H1 (cell line): ENCODE measurements at regions not wholly inside any gene's neighbourhood (a gene's known extent, or its start where the extent isn't known, plus 50 kb on each side); places are given as distances from the start of the nearest gene placed in this dataset.

Experiments
- CTCF ChIA-PET: fragments of 300-600 bp; sonication (Branson Sonifier 250); formaldehyde crosslinking; loops from one replicate; lab custom pipeline; 2021; ENCODE audit not compliant: partially characterized antibody; lab: Charles Lee
- POLR2A ChIA-PET: fragments of 300-600 bp; sonication (Branson Sonifier 250); formaldehyde crosslinking; loops from one replicate; lab custom pipeline; 2021; ENCODE audit warnings: inconsistent platforms; ENCODE audit not compliant: partially characterized antibody; lab: Charles Lee
- DNase-seq, 2 experiments: peaks; one replicate each; pipeline versions ENCODE4 v3.0.0 to v3.0.0-alpha.2; 2010 to 2022; ENCODE audit warnings: low spot score in 2 of 2, low read depth in 1 of 2, mixed read lengths in 1 of 2
- FAIRE-seq: peaks from 2 replicates; lab custom pipeline; 2011; peaks lifted over from hg19 to GRCh38; lab: Jason Lieb, UNC
- H2AFZ ChIP-seq: 2 replicates; pipeline ENCODE4 v1.8.1; 2012; ENCODE audit warnings: low read length, inconsistent platforms
- H2AK5ac ChIP-seq: 2 replicates; pipeline ENCODE4 v1.6.1; 2013; ENCODE audit warnings: low read depth, low read length
- H2BK120ac ChIP-seq: replicated peaks from 2 replicates; pipeline ENCODE3; 2013; ENCODE audit warnings: low read depth, low read length, inconsistent platforms
- H2BK12ac ChIP-seq: 2 replicates; pipeline ENCODE4 v1.6.1; 2013; ENCODE audit warnings: low read depth, low read length
- H2BK15ac ChIP-seq: 2 replicates; pipeline ENCODE4 v1.6.1; 2013; ENCODE audit warnings: low read length
- H2BK20ac ChIP-seq: 2 replicates; pipeline ENCODE4 v1.6.1; 2013; ENCODE audit warnings: low read length
- H2BK5ac ChIP-seq: 2 replicates; pipeline ENCODE4 v1.6.1; 2013; ENCODE audit warnings: low read depth, low read length
- H3K14ac ChIP-seq: 2 replicates; pipeline ENCODE4 v1.6.1; 2013; ENCODE audit warnings: inconsistent platforms; ENCODE audit not compliant: insufficient read length
- H3K18ac ChIP-seq: 2 replicates; pipeline ENCODE4 v1.6.1; 2013; ENCODE audit warnings: low read length; ENCODE audit errors: extremely low read depth
- H3K23ac ChIP-seq: 2 replicates; pipeline ENCODE4 v1.6.1; 2013; ENCODE audit warnings: inconsistent platforms; ENCODE audit not compliant: insufficient read length
- H3K23me2 ChIP-seq: 2 replicates; pipeline ENCODE4 v1.6.1; 2013; ENCODE audit warnings: low read depth, low read length
- H3K27ac ChIP-seq: 2 replicates; pipeline ENCODE4 v1.6.1; 2011; ENCODE audit warnings: low read depth, low read length, inconsistent platforms
- H3K27me3 ChIP-seq, 4 experiments: replicated peaks in 1 of 4; 1 replicate in 1 of 4; 2 replicates in 3 of 4; pipeline versions ENCODE4 v1.6.1 to v1.8.1; 2011 to 2013; ENCODE audit warnings: low read length in 3 of 4, mild to moderate bottlenecking in 3 of 4, inconsistent platforms in 2 of 4, mixed read lengths in 2 of 4, moderate library complexity in 1 of 4; ENCODE audit not compliant: control insufficient read depth in 3 of 4, insufficient read depth in 3 of 4; ENCODE audit errors: extremely low read depth in 1 of 4
- H3K36me3 ChIP-seq, 4 experiments: 2 replicates each; pipeline versions ENCODE4 v1.6.1 to v1.8.1; 2011 to 2013; ENCODE audit warnings: mild to moderate bottlenecking in 4 of 4, low read length in 3 of 4, moderate library complexity in 2 of 4, control low read depth in 1 of 4, inconsistent platforms in 1 of 4; ENCODE audit not compliant: insufficient read depth in 4 of 4, control insufficient read depth in 2 of 4
- H3K4ac ChIP-seq: replicated peaks from 2 replicates; pipeline ENCODE3; 2013; ENCODE audit warnings: low read length, low read depth, mixed read lengths, inconsistent platforms; ENCODE audit not compliant: insufficient read length
- H3K4me1 ChIP-seq, 4 experiments: replicated peaks in 1 of 4; 1 replicate in 1 of 4; 2 replicates in 3 of 4; pipeline versions ENCODE4 v1.6.1 to v1.8.1; 2011 to 2013; ENCODE audit warnings: low read length in 3 of 4, inconsistent platforms in 2 of 4, mixed read lengths in 1 of 4; ENCODE audit not compliant: insufficient read depth in 4 of 4, control insufficient read depth in 3 of 4
- H3K4me2 ChIP-seq, 2 experiments: 2 replicates each; pipeline versions ENCODE4 v1.6.1 to v1.8.1; 2011 to 2013; ENCODE audit warnings: low read depth in 2 of 2, low read length in 2 of 2, control low read depth in 1 of 2, inconsistent platforms in 1 of 2, mild to moderate bottlenecking in 1 of 2; ENCODE audit not compliant: insufficient read depth in 1 of 2
- H3K4me3 ChIP-seq, 4 experiments: fragments of 200-600, 300-600 bp in 1 of 4; sonication (generic), shearing (Covaris generic), sonication (Bioruptor Twin) in 1 of 4; 2 replicates each; pipeline versions ENCODE4 v1.5.1 to v1.8.1; 2011 to 2016; ENCODE audit warnings: low read length in 4 of 4, low read depth in 3 of 4, control low read depth in 2 of 4, inconsistent platforms in 2 of 4, mild to moderate bottlenecking in 2 of 4, mixed read lengths in 1 of 4, moderate library complexity in 1 of 4; ENCODE audit not compliant: insufficient read depth in 2 of 4; ENCODE audit errors: extremely low read depth in 1 of 4
- H3K56ac ChIP-seq: replicated peaks from 2 replicates; pipeline ENCODE3; 2013; ENCODE audit warnings: low read depth, mild to moderate bottlenecking, mixed read lengths, low read length, inconsistent platforms; ENCODE audit not compliant: insufficient read length
- H3K79me1 ChIP-seq: 2 replicates; pipeline ENCODE4 v1.6.1; 2013; ENCODE audit warnings: low read depth, low read length, control low read depth
- H3K79me2 ChIP-seq, 2 experiments: 2 replicates each; pipeline versions ENCODE4 v1.6.1 to v1.8.1; 2012 to 2013; ENCODE audit warnings: low read length in 2 of 2, mild to moderate bottlenecking in 2 of 2, inconsistent platforms in 1 of 2; ENCODE audit not compliant: insufficient read depth in 2 of 2, control insufficient read depth in 1 of 2
- H3K9ac ChIP-seq, 4 experiments: replicated peaks in 1 of 4; 1 replicate in 1 of 4; 2 replicates in 3 of 4; pipeline versions ENCODE4 v1.6.1 to v1.8.1; 2011 to 2013; ENCODE audit warnings: low read depth in 3 of 4, low read length in 3 of 4, control low read depth in 2 of 4, mild to moderate bottlenecking in 2 of 4, moderate library complexity in 2 of 4, inconsistent platforms in 1 of 4; ENCODE audit errors: extremely low read depth in 1 of 4
- H3K9me3 ChIP-seq, 2 experiments: 2 replicates each; pipeline versions ENCODE4 v1.6.1 to v1.8.1; 2012 to 2013; ENCODE audit warnings: mild to moderate bottlenecking in 2 of 2, moderate library complexity in 2 of 2, control low read depth in 1 of 2, inconsistent platforms in 1 of 2, low read depth in 1 of 2, low read length in 1 of 2, mixed read lengths in 1 of 2; ENCODE audit not compliant: insufficient read depth in 2 of 2
- H4K20me1 ChIP-seq, 2 experiments: replicated peaks in 1 of 2; 2 replicates each; pipeline versions ENCODE3 to v1.8.1; 2011 to 2013; ENCODE audit warnings: inconsistent platforms in 2 of 2, low read length in 2 of 2, mild to moderate bottlenecking in 1 of 2; ENCODE audit not compliant: insufficient read depth in 2 of 2, control insufficient read depth in 1 of 2
- H4K5ac ChIP-seq: 2 replicates; pipeline ENCODE4 v1.6.1; 2013; ENCODE audit warnings: low read length, low read depth, mixed read lengths, inconsistent platforms; ENCODE audit not compliant: insufficient read length
- H4K8ac ChIP-seq: 2 replicates; pipeline ENCODE4 v1.8.0; 2013; ENCODE audit warnings: mild to moderate bottlenecking, moderate library complexity, low read length, inconsistent platforms; ENCODE audit not compliant: insufficient read depth; ENCODE audit errors: extremely low read depth
- H4K91ac ChIP-seq: replicated peaks from 2 replicates; pipeline ENCODE3; 2013; ENCODE audit warnings: low read length, mixed read lengths, inconsistent platforms; ENCODE audit not compliant: insufficient read length
- ASH2L ChIP-seq: fragments of 200-600, 300-600 bp; sonication (generic); IDR thresholded peaks from one replicate; pipeline ENCODE4 v1.7.1; 2017; ENCODE audit warnings: low read length
- BCL11A ChIP-seq, 2 experiments: IDR thresholded peaks; one replicate each; pipeline ENCODE4 v1.6.1; 2011; ENCODE audit warnings: low read depth in 2 of 2, low read length in 2 of 2, mild to moderate bottlenecking in 2 of 2
- BRCA1 ChIP-seq: IDR thresholded peaks from 2 replicates; pipeline ENCODE4 v1.6.1; 2012; ENCODE audit warnings: low read depth, low read length, improper control_type of control experiment
- CBX8 ChIP-seq: fragments of 300-800, 300-1000 bp; sonication (generic); IDR thresholded peaks from 2 replicates; pipeline ENCODE4 v1.7.1; 2016; ENCODE audit warnings: low read depth, low read length, borderline replicate concordance
- EGR1 ChIP-seq: IDR thresholded peaks from 2 replicates; pipeline ENCODE4 v1.6.1; 2011; ENCODE audit warnings: low read depth, low read length, borderline replicate concordance
- EP300 ChIP-seq, 2 experiments: IDR thresholded peaks; 1 replicate in 1 of 2; 2 replicates in 1 of 2; pipeline ENCODE4 v1.6.1; 2011 to 2012; ENCODE audit warnings: low read depth in 2 of 2, low read length in 2 of 2, mild to moderate bottlenecking in 2 of 2, borderline replicate concordance in 1 of 2, inconsistent platforms in 1 of 2, moderate library complexity in 1 of 2
- EZH2 ChIP-seq: fragments of 200-600 bp; sonication (generic); IDR thresholded peaks from 2 replicates; pipeline ENCODE4 v1.7.1; 2012; ENCODE audit warnings: low read depth, mild to moderate bottlenecking, moderate library complexity, low read length, inconsistent platforms; ENCODE audit not compliant: severe bottlenecking
- JUN ChIP-seq: IDR thresholded peaks from 2 replicates; pipeline ENCODE4 v1.6.1; 2011; ENCODE audit warnings: low read depth, mild to moderate bottlenecking, improper control_type of control experiment, low read length
- RAD21 ChIP-seq, 2 experiments: IDR thresholded peaks in 1 of 2; conservative IDR thresholded peaks in 1 of 2; 2 replicates each; pipeline ENCODE4 v1.6.1; 2011; ENCODE audit warnings: low read depth in 2 of 2, low read length in 2 of 2, improper control_type of control experiment in 1 of 2, inconsistent platforms in 1 of 2, mild to moderate bottlenecking in 1 of 2, moderate library complexity in 1 of 2
- SP4 ChIP-seq: IDR thresholded peaks from 2 replicates; pipeline ENCODE4 v1.6.1; 2012; ENCODE audit warnings: low read length, inconsistent platforms
- SRF ChIP-seq: IDR thresholded peaks from 2 replicates; pipeline ENCODE4 v1.6.1; 2011; ENCODE audit warnings: mild to moderate bottlenecking, low read depth, low read length, moderate library complexity
- TCF12 ChIP-seq: IDR thresholded peaks from 2 replicates; pipeline ENCODE4 v1.6.1; 2011; ENCODE audit warnings: low read depth, mild to moderate bottlenecking, low read length
- WGBS, 2 experiments: shearing (Covaris generic) in 1 of 2; methylation state at CpG; one replicate each; pipeline versions ENCODE4 v1.1.6 to v1.1.7; 2013 to 2015; ENCODE audit warnings: low lambda C conversion rate in 2 of 2, mixed read lengths in 2 of 2, inconsistent platforms in 1 of 2, low coverage in 1 of 2, missing lambda C conversion rate in 1 of 2; ENCODE audit not compliant: insufficient replicate concordance in 2 of 2, insufficient coverage in 1 of 2, insufficient read length in 1 of 2; ENCODE audit errors: extremely low coverage in 1 of 2, missing lambda C conversion rate in 1 of 2; 5-methylcytosine and 5-hydroxymethylcytosine counted together
- TF ChIP-seq, protein P1 (sequence below): IDR thresholded peaks from 2 replicates; pipeline ENCODE4 v1.6.1; 2011; ENCODE audit warnings: low read length, improper control_type of control experiment
- TF ChIP-seq, protein P2 (sequence below): IDR thresholded peaks from 2 replicates; pipeline ENCODE4 v1.6.1; 2011; ENCODE audit warnings: low read depth, mild to moderate bottlenecking, low read length; ENCODE audit not compliant: insufficient read depth

DNA sequence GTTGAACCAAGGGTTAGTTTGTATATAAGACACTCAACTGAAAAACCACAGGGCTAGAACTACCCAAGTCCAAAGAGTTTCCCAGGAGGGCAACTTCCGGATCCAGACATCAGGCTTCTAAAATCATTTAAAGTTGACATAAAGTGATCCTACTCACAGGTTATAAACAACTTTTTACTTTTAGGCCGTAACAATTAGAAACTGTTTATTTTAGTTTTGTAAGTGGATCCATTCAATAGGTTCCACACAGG is 454.6 kb downstream of the MEIS1 start:
- no peak overlapping the region for H2BK120ac ChIP-seq
- H4K20me1 ChIP-seq, result no peaks in the 10 kb centered on the region
- H3K18ac ChIP-seq, result no peak overlapping the region
- no peak overlapping the region for H3K27ac ChIP-seq
- no peaks in the 10 kb centered on the region for H3K79me2 ChIP-seq
- H3K79me1 ChIP-seq, result no peaks in the 10 kb centered on the region
- H3K4me1 ChIP-seq, result no peaks in the 10 kb centered on the region
- CTCF ChIA-PET, result interaction anchor here (0.8 kb wide), 1 partner anchor 15 kb away, joined by 3 read pairs; no protein-coding TSS in a partner anchor
- no peak overlapping the region for H4K5ac ChIP-seq
- no peak overlapping the region for H3K4ac ChIP-seq
- no peak overlapping the region for H3K56ac ChIP-seq
- H3K23ac ChIP-seq, result no peak overlapping the region
- H2BK12ac ChIP-seq, result no peak overlapping the region
- no peak overlapping the region for H3K9ac ChIP-seq
- H4K8ac ChIP-seq, result no peak overlapping the region
- DNase-seq, result no peak
- TF ChIP-seq JUN (no peak), ASH2L (no peak), BCL11A (IDR thresholded peaks at IDR 0.05; ENCODE audit: low read depth in 2 of 2, low read length in 2 of 2) (no peak), SP4 (no peak), EGR1 (no peak), EZH2 (no peak), RAD21 (IDR thresholded peaks at IDR 0.05 in 1 of 2, conservative IDR thresholded peaks at IDR 0.05 in 1 of 2; ENCODE audit: low read depth in 2 of 2, low read length in 2 of 2) (no peak), EP300 (IDR thresholded peaks at IDR 0.05; ENCODE audit: borderline replicate concordance in 1 of 2, low read depth in 2 of 2, low read length in 2 of 2) (no peak), BRCA1 (no peak), CBX8 (no peak), SRF (no peak), TCF12 (no peak)
- TF ChIP-seq, protein P1, sequence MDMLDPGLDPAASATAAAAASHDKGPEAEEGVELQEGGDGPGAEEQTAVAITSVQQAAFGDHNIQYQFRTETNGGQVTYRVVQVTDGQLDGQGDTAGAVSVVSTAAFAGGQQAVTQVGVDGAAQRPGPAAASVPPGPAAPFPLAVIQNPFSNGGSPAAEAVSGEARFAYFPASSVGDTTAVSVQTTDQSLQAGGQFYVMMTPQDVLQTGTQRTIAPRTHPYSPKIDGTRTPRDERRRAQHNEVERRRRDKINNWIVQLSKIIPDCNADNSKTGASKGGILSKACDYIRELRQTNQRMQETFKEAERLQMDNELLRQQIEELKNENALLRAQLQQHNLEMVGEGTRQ, result no peak
- TF ChIP-seq, protein P2, sequence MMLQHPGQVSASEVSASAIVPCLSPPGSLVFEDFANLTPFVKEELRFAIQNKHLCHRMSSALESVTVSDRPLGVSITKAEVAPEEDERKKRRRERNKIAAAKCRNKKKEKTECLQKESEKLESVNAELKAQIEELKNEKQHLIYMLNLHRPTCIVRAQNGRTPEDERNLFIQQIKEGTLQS, result no peak
- 94% methylated on average over 2 of the region's 2 CpGs; no CpG with 5 or more reads in 1 of the 2 experiments for WGBS, 2 experiments
- H4K91ac ChIP-seq, result no peak overlapping the region
- H2BK5ac ChIP-seq, result no peak overlapping the region
- no peak overlapping the region for H2AK5ac ChIP-seq
- H2AFZ ChIP-seq, result no peak overlapping the region
- FAIRE-seq, result no peak
- no peak overlapping the region for H2BK20ac ChIP-seq
- no peaks in the 10 kb centered on the region for H3K36me3 ChIP-seq
- H3K14ac ChIP-seq, result no peak overlapping the region
- H3K27me3 ChIP-seq, result no peaks in the 10 kb centered on the region
- H3K9me3 ChIP-seq, result no peaks in the 10 kb centered on the region
- H2BK15ac ChIP-seq, result no peak overlapping the region
- POLR2A ChIA-PET, result no interaction called here
- no peak overlapping the region for H3K4me2 ChIP-seq
- H3K23me2 ChIP-seq, result no peaks in the 10 kb centered on the region
- H3K4me3 ChIP-seq, result no peak overlapping the region
